ENCODE measurements at regions not wholly inside any gene's neighbourhood (a gene's known extent, or its start where the extent isn't known, plus 50 kb on each side); places are given as distances from the start of the nearest gene placed in this dataset.

DNA sequence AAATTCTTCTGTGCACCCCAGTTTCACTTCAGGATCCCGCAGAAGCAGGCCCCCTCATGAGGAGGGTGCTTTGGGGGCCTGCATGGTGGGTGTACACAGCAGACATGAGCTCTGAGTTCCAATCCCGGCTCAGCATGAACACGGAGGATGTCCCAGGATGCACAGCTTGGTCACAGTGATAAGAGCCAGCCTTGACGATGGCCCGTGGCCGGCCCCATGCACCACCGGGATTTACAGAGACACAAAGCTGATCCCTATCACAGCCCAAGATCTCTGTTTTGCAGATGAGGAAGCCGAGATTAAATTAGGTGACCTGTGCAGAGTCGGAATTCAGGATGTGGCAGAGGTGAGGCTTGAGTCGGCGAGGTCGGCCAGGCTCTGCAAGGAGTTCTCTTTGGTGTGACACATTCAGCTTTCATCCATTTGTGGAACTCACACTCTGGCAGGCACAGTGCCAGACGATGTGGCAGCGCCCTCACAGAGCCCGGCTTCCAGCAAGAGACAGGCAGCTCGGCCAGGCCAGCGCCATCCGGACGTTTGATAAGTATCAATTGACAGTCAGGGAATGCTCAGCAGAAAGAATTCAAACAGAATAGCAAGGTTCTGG, 456.3 kb upstream of the MYT1L start:
- no peak for DNase-seq
- Histone ChIP-seq H3K4me3 (ENCODE audit: low read depth, low read length) (no peak overlapping the region), H3K36me3 (ENCODE audit: control insufficient read depth, insufficient read depth, low read length) (no peaks in the 10 kb centered on the region), H3K27me3 (replicated peaks; ENCODE audit: control insufficient read depth, insufficient read depth, low read length) (no peaks in the 10 kb centered on the region), H3K4me1 (no peaks in the 10 kb centered on the region), H3K9me3 (no peaks in the 10 kb centered on the region)
- no peaks in the 10 kb centered on the region for H3K4me1 Mint-ChIP-seq (ENCODE audit: low read depth, unreplicated experiment)
- H3K4me3 Mint-ChIP-seq (ENCODE audit: unreplicated experiment): no peak overlapping the region
- intact Hi-C loops (cut with micrococcal nuclease; ENCODE audit: unreplicated experiment): no loop called here
- no peak overlapping the region for H3K27ac Mint-ChIP-seq (ENCODE audit: unreplicated experiment)
- TF ChIP-seq, protein P1, sequence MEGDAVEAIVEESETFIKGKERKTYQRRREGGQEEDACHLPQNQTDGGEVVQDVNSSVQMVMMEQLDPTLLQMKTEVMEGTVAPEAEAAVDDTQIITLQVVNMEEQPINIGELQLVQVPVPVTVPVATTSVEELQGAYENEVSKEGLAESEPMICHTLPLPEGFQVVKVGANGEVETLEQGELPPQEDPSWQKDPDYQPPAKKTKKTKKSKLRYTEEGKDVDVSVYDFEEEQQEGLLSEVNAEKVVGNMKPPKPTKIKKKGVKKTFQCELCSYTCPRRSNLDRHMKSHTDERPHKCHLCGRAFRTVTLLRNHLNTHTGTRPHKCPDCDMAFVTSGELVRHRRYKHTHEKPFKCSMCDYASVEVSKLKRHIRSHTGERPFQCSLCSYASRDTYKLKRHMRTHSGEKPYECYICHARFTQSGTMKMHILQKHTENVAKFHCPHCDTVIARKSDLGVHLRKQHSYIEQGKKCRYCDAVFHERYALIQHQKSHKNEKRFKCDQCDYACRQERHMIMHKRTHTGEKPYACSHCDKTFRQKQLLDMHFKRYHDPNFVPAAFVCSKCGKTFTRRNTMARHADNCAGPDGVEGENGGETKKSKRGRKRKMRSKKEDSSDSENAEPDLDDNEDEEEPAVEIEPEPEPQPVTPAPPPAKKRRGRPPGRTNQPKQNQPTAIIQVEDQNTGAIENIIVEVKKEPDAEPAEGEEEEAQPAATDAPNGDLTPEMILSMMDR (IDR thresholded peaks at IDR 0.05; ENCODE audit: insufficient read depth in 1 of 2, low read depth in 1 of 2, low read length in 1 of 2, severe bottlenecking in 1 of 2, unreplicated experiment in 1 of 2): no peak
- H3K27me3 Mint-ChIP-seq (ENCODE audit: insufficient read depth, unreplicated experiment): peaks cover 13% of the 10 kb centered on the region
- ChIA-PET CTCF (no interaction called here), POLR2A (no interaction called here)
- no TSS peak for BruUV-seq (replicated peaks)
- peaks cover 9% of the 10 kb centered on the region for H3K9me3 Mint-ChIP-seq (ENCODE audit: unreplicated experiment)
- H3K36me3 Mint-ChIP-seq (ENCODE audit: insufficient read depth, unreplicated experiment): no peaks in the 10 kb centered on the region

- Histone ChIP-seq H3K4me1 (no peaks in the 10 kb centered on the region), H3K36me3 (ENCODE audit: control insufficient read depth, insufficient read depth, low read length) (no peaks in the 10 kb centered on the region), H3K27me3 (replicated peaks; ENCODE audit: control insufficient read depth, insufficient read depth, low read length) (no peaks in the 10 kb centered on the region), H3K9me3 (no peaks in the 10 kb centered on the region), H3K4me3 (ENCODE audit: low read depth, low read length) (no peak overlapping the region)
- POLR2A ChIA-PET: no interaction called here
- CTCF ChIA-PET: no interaction called here
- no peak overlapping the region for H3K4me3 Mint-ChIP-seq (ENCODE audit: unreplicated experiment)
- TF ChIP-seq, protein P1 (IDR thresholded peaks at IDR 0.05; ENCODE audit: insufficient read depth in 1 of 2, low read depth in 1 of 2, low read length in 1 of 2, severe bottlenecking in 1 of 2, unreplicated experiment in 1 of 2): no peak
- intact Hi-C loops (cut with micrococcal nuclease; ENCODE audit: unreplicated experiment): no loop called here
- no peak overlapping the region for H3K27ac Mint-ChIP-seq (ENCODE audit: unreplicated experiment)
- no TSS peak for BruUV-seq (replicated peaks)
- H3K27me3 Mint-ChIP-seq (ENCODE audit: insufficient read depth, unreplicated experiment): peaks cover 12% of the 10 kb centered on the region
- no peaks in the 10 kb centered on the region for H3K4me1 Mint-ChIP-seq (ENCODE audit: low read depth, unreplicated experiment)
- no peaks in the 10 kb centered on the region for H3K36me3 Mint-ChIP-seq (ENCODE audit: insufficient read depth, unreplicated experiment)
- peaks cover 9% of the 10 kb centered on the region for H3K9me3 Mint-ChIP-seq (ENCODE audit: unreplicated experiment)
- no peak for DNase-seq
Observed at GRCh38 chr2:2782007-2782406, 450.9 kb upstream of the MYT1L start.

- Histone ChIP-seq H3K9me3 (no peaks in the 10 kb centered on the region; the same call in 1 of the 2 replicates), H3K4me3 (ENCODE audit: low read depth, low read length) (no peak overlapping the region), H3K36me3 (ENCODE audit: control insufficient read depth, insufficient read depth, low read length) (no peaks in the 10 kb centered on the region), H3K27me3 (replicated peaks; ENCODE audit: control insufficient read depth, insufficient read depth, low read length) (no peaks in the 10 kb centered on the region), H3K4me1 (no peaks in the 10 kb centered on the region)
- intact Hi-C loops (cut with micrococcal nuclease; ENCODE audit: unreplicated experiment): no loop called here
- CTCF ChIA-PET: no interaction called here
- Mint-ChIP-seq H3K27ac (ENCODE audit: unreplicated experiment) (no peak overlapping the region), H3K4me3 (ENCODE audit: unreplicated experiment) (no peak overlapping the region), H3K9me3 (ENCODE audit: unreplicated experiment) (no peaks in the 10 kb centered on the region), H3K27me3 (ENCODE audit: insufficient read depth, unreplicated experiment) (peaks cover 4% of the 10 kb centered on the region), H3K36me3 (ENCODE audit: insufficient read depth, unreplicated experiment) (no peaks in the 10 kb centered on the region), H3K4me1 (ENCODE audit: low read depth, unreplicated experiment) (no peaks in the 10 kb centered on the region)
- POLR2A ChIA-PET: no interaction called here
- DNase-seq: no peak
- TF ChIP-seq, protein P1 (IDR thresholded peaks at IDR 0.05; ENCODE audit: insufficient read depth in 1 of 2, low read depth in 1 of 2, low read length in 1 of 2, severe bottlenecking in 1 of 2, unreplicated experiment in 1 of 2): no peak
- BruUV-seq (replicated peaks): no TSS peak
Observed at GRCh38 chr2:2779727-2780126, 448.7 kb upstream of the MYT1L start.

All from Caco-2 (cell line).